ENCODE measurements at regions not wholly inside any gene's neighbourhood (a gene's known extent, or its start where the extent isn't known, plus 50 kb on each side); places are given as distances from the start of the nearest gene placed in this dataset.

- DNase-seq (ENCODE audit: insufficient read length, low spot score) (no peak), FAIRE-seq (no peak)
These were observed 476.2 kb upstream of the SULF2 start for GRCh38 chr20:48261398-48261910.

- DNase-seq (ENCODE audit: insufficient read length, low spot score), result no peak
- peak; percentile 40 for FAIRE-seq
These were observed 475.0 kb upstream of the SULF2 start for GRCh38 chr20:48260129-48260756.

DNA sequence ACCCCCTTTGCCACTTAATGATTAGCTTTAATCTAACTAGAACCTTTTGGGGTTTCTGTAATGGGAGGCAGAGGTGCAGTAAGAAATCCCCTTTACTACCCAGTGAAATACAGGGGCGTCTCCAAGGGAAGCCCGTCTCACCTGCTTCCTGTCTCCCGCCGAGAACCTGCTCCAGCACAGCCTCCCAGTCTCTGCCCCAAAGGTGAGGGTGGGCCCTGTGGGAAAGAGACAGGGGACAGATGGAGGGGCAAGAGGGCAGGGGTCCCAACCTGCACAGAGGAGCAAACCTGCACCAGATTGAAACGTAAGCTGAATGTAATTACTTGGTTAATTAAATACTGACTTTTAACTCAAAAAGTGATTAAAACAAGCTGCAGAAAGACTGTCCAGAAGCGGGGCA is 474.2 kb upstream of the SULF2 start:
- DNase-seq (ENCODE audit: insufficient read length, low spot score), result no peak
- no peak for FAIRE-seq

DNA sequence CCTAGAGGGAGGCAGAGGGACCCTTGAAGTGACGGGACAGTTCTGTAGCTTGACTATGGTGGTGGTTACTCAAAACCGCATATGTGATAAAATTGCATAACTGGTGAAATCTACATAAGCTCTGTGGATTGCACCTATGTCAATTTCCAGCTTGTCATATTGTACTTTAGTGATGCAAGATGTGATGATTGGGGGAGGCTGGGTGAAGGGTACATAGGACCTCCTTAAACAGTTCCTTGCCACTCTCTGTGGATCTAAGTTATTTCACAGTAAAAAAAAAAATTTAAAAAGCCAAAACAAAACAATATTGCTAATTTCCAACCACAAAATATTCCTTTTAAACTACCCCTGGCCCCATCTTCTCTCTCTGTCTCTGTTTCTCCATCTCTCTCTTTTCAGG is 472.6 kb upstream of the SULF2 start:
- FAIRE-seq (peak; percentile 58), DNase-seq (ENCODE audit: insufficient read length, low spot score) (no peak)

DNA sequence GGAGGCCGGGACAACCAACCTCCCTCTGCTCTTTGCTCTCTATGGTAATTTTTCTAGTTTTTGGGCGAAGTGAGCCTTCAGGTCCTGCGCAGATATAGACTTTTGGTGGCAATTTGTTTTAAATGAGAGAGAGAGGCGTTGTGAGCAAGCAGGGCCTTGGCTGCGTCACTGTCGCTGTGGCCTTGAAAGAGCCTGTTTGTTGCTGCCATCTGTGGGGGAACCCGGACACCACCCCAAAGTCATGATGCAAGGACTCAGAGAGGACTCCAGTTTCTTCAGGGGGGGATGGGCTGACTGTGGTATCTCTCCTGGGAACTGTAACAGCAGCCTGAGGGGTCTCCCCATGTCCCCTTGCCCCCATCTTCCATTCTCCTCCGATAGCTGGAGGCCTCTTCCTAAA is 462.7 kb upstream of the SULF2 start:
- FAIRE-seq (no peak), DNase-seq (ENCODE audit: insufficient read length, low spot score) (no peak)

DNA sequence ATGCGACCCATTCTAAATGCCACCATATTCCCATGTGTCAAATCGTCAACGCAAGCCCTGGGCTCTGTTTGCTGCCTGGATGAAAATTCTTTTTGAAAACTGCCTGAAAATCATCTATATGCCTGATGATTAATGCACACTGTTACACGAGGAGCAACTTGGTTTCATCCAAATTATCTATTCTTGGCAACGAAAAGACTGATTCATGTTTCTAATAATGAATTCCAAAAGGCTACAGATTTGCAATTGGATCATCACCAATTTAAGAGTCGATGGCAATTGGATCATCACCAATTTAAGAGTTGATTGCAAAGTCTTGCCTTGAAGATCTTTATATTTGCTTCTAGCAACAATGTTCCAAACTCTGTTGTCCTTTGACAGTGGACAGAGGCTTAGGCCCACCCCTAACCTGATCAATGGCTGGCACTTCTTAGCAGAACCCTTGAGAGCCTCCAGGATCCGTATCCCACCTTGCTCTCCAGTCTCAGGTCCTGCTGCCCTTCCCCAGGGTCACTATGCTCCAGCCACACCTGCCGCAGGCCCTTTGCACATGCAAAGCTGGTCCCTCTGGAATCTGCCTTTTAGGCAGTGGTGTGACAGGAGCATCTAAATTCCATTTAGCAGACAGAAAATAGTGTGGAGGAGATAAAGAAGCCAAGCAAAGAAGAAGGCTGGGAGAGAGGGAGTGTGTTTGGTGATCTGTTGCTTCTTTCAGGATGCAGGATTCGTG is 460.9 kb upstream of the SULF2 start:
- no peak for FAIRE-seq
- DNase-seq (ENCODE audit: insufficient read length, low spot score), result no peak

GRCh38 chr20:48242623-48243022 is 457.3 kb upstream of the SULF2 start:
- FAIRE-seq, result peak; percentile 9
- no peak for DNase-seq (ENCODE audit: insufficient read length, low spot score)

DNA sequence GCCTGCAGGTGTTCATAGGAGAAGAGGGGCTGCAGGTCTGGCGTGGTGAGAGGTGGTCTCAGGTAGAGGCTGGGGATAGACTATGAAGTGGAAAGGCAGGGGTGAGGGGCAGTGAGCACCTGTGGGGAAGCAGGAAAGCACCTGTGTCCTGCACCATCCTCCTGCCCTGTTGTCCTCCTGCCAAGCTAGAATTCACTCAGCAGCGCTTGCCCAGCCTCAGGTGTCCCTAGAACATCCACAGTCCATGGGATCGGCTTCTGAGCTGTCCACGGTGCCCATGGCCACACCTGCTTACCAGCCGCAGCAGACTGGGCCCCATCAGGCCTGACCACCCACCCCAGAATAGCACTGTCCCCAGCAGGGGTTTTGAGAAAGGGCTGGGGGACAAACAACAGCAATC is 456.2 kb upstream of the SULF2 start:
- peak; percentile 76 for FAIRE-seq
- DNase-seq (ENCODE audit: insufficient read length, low spot score), result no peak

- peak; percentile 52 for FAIRE-seq
These were observed 453.5 kb upstream of the SULF2 start for GRCh38 chr20:48238781-48239180.

DNA sequence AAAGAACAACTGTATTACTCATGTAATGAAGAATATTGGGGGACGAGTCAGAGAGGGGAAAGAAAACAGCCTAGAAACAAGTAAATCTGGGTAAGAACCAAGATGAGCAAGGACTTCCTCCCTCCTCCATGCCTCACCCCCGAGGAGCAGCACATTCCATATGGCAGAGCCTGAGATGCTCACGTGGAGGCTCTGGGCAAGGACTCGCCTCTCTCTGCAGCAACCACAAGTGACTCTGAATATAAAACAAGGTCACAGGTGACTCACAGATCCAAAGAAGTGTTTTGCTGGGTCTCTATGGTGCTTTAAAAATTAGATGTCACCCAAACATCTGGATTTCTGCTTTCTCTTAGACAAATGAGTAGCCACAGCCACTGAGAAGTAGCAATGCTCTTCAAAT is 453.0 kb upstream of the SULF2 start:
- FAIRE-seq (no peak), DNase-seq (ENCODE audit: insufficient read length, low spot score) (no peak)

More at GRCh38 chr20:48238781-48239180, 453.5 kb upstream of the SULF2 start:
- no peak for DNase-seq (ENCODE audit: insufficient read length, low spot score)

DNA sequence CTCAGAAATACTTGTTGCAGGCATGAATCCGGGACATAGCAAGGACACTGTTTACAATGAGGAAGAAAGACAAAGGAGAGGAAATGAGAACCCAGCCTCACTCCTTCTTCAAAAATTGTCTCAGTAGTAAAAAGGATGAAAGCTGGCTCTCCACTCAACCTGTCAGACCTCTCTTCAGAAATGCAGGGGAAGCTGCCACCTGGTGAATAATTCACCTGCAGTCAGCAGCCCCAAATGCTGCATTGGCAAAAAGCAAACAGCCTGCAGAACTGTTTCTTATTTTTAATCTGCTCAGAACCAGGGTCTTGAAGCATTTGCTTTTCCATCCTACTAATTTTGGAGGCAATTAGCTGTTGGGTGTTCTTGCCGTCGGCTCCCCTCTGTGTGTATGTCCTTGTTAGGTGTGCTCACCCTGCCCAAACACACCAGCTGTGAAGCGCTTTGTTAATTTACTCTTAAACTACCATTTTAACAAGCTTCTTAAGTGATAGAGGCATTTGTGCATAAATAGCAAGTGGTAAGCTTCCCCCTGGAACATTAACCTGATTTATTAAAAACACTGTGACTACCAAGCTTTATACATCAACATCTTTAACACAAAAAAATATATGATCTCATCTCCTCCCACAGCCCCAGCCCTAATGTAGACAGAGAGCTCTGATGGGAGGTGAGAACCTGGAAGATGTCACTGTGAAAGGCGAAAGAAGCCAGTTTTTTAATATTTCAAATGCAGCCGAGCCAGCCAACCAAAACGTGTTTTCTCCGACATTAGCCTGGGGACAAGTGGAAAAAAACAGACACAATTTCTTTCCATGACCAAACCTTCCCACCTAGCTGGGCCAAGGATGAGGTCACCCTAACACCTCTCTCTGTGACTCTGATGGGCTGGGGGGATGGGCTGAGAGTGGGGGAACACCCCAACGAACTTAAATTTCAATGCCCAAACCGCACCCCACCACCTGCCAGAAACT is 451.0 kb upstream of the SULF2 start:
- no peak for DNase-seq (ENCODE audit: insufficient read length, low spot score)

GRCh38 chr20:48234951-48235350 is 449.7 kb upstream of the SULF2 start:
- no peak for FAIRE-seq
- DNase-seq (ENCODE audit: insufficient read length, low spot score), result no peak

More for the DNA sequence above, 451.0 kb upstream of the SULF2 start:
- no peak for FAIRE-seq

DNA sequence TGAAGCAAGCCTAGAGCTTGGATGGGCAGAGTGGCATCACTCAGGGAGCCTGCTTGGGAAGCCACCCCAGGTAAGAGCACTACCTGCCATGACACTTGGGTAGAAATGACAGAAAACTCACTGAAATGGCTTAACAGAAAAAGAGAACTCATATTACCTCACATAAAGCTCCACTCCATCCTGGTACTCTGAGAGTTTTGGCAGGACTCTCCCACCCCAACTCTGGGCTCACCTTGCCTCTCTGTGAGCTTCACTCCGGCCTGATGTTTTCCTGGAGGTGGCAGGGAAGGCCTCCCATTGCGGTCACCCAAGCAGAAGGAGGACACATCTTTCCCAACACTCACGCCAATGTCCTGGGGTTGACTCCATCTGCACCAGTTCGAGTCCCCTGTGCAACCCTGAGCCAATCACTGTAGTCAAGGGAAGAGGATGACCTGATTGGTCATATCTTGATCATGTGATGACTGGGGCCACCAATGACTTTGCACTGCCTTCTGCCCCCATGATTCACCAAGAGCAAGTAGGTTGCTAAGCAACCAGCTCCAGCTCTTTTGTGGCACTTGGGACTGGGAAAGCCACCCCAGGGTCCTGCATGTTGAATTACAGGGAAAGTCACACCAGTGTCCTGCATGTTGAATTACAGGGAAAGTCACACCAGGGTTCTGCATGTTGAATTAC is 446.1 kb upstream of the SULF2 start:
- FAIRE-seq (peak; percentile 68), DNase-seq (ENCODE audit: insufficient read length, low spot score) (no peak)

GRCh38 chr20:48230216-48230615 is 444.9 kb upstream of the SULF2 start:
- DNase-seq (ENCODE audit: insufficient read length, low spot score), result no peak

GRCh38 chr20:48227381-48227780 is 442.1 kb upstream of the SULF2 start:
- FAIRE-seq (peak; percentile 20), DNase-seq (ENCODE audit: insufficient read length, low spot score) (no peak)

More at GRCh38 chr20:48230216-48230615, 444.9 kb upstream of the SULF2 start:
- FAIRE-seq, result no peak

DNA sequence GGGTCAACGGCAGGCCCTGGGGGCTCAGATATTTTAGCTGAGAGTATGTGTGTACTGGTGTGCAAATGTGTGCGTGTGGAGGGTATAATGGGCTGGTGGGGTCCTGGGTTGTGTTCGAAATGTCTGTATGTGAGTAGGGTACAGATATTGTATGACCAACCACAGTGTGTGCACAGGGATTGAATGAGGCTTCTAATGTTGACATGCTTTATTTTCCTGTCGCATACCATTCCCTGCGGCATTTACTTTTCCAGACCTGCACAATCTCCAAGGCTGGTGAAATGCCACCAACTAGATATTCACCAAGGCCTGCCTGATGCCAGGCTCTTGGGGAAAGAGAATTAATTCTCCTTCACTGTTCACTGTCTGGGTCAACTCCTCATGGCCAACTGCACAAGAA is 441.4 kb upstream of the SULF2 start:
- FAIRE-seq (peak; percentile 38), DNase-seq (ENCODE audit: insufficient read length, low spot score) (no peak)

DNA sequence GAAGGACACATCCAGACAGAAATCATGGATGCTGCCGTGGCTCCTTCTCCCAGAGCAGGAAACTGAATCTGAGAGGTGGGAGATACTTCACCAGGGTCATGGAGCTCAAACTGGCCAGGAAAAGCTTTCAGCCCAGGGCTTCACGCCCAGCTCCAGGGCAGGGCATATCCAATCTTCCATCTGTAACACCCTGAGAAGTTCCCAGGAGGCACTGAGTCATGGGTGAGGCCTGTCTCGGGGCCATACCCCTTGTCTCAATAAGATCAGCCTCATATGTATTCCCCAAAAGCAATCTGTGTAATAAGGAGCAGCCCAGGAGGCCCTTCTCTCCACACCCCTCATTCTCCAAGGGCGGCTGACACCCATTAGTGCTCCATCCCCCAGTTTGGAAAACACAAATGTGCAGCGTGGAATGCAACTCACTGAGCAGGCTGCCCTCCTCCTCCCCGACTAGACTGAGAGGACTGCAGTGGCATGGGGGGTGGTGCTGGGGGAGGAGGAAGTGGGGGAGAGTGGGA is 439.3 kb upstream of the SULF2 start:
- DNase-seq (ENCODE audit: insufficient read length, low spot score) (no peak), FAIRE-seq (no peak)

DNA sequence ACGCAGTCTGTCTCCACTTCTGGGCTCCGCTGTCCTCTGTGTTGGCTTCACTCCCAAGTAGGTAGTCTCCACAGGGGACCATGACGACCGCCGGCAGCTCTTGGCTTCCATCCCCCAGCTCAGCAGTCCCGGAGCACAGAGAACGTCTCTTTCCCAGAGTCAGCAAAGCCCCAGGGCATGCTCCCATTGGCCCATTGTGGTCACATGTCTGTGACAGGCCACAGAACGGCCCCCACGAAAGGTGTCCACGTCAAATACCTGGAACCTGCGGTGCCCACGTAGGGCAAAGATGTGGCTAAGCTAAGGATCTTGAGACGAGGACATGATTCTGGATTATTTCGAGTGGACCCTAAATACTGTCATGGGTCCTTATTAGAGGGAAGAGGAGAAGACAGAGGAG is 438.4 kb upstream of the SULF2 start:
- no peak for DNase-seq (ENCODE audit: insufficient read length, low spot score)
- no peak for FAIRE-seq

DNA sequence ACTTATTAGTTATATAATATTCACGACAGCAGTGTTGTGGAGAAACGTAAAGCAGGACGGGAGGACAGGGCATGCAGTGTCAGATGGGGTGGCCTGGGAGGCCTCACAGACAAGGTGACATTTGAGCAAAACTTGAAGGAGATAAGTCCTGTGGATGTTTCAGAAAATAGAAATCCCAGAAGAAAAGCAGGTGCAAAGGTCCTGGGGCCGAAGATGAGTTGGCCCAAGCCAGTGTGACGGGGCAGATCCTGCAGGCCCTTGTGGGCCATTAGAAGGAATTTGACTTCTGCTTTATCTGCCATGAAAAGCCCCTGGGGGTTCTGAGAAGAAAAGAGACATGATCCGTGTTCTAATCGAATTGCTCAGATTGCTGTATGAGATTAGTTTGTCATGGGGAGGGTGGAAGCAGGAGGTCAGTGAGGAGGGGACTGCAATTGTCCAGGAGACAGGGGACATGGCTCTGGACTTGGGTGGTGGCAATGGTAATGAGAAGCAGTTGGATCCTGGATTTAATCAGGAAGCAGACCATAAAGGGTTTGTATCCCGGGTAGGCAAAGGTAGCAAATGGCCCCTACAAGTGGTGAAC is 437.4 kb upstream of the SULF2 start:
- no peak for DNase-seq (ENCODE audit: insufficient read length, low spot score)
- no peak for FAIRE-seq
